Tibial nerve (tissue), 4 donors: ENCODE measurements at regions not wholly inside any gene's neighbourhood (a gene's known extent, or its start where the extent isn't known, plus 50 kb on each side); places are given as distances from the start of the nearest gene placed in this dataset.
"Not testable (repeated sequence)": the region's sequence is repeated elsewhere in the genome, so short reads cannot be mapped to it uniquely, and the experiment has no call there.

ENCODE experiments used
- DNase-seq, 2 donors: peaks; one replicate each; pipeline ENCODE4 v3.0.0-alpha.2; 2019; ENCODE audit warnings: low spot score in 2 of 2
- H3K27ac ChIP-seq, 4 donors: fragments of 200-600 bp; sonication (generic) in 3 of 4; one replicate each; pipeline ENCODE4 v1.5.1; 2017 to 2019; ENCODE audit warnings: mild to moderate bottlenecking in 1 of 4
- H3K27me3 ChIP-seq, 2 donors: fragments of 200-600 bp; sonication (generic) in 1 of 2; one replicate each; pipeline versions ENCODE4 v1.5.1 to v1.6.0; 2017 to 2019
- H3K36me3 ChIP-seq, 3 donors: fragments of 200-600 bp; sonication (generic); one replicate each; pipeline ENCODE4 v1.5.1; 2018 to 2019
- H3K4me1 ChIP-seq, 4 donors: fragments of 200-600 bp; sonication (generic) in 3 of 4; one replicate each; pipeline ENCODE4 v1.5.1; 2017 to 2019
- H3K4me3 ChIP-seq, 4 donors: fragments of 200-600 bp; sonication (generic) in 3 of 4; one replicate each; pipeline ENCODE4 v1.5.1; 2017 to 2019; ENCODE audit warnings: mild to moderate bottlenecking in 1 of 4, moderate library complexity in 1 of 4
- H3K9me3 ChIP-seq, 4 donors: fragments of 200-600 bp; sonication (generic) in 3 of 4; one replicate each; pipeline ENCODE4 v1.5.1; 2017 to 2019
- CTCF ChIP-seq, 5 experiments: fragments of 200-600 bp in 3 of 5; fragments of 450-650 bp in 2 of 5; sonication (generic) in 3 of 5; IDR thresholded peaks; one replicate each; pipeline ENCODE4 v1.5.1; 2016 to 2019; ENCODE audit warnings: antibody characterized with exemption in 5 of 5, mild to moderate bottlenecking in 3 of 5, moderate library complexity in 2 of 5
- EP300 ChIP-seq, 2 donors: sonication (generic); formaldehyde crosslinking; IDR thresholded peaks; one replicate each; pipeline ENCODE4 v1.6.1; 2017; ENCODE audit warnings: antibody characterized with exemption in 2 of 2, mild to moderate bottlenecking in 1 of 2
- POLR2A ChIP-seq, 2 donors: fragments of 450-650 bp; IDR thresholded peaks; one replicate each; pipeline ENCODE4 v1.6.1; 2017; ENCODE audit warnings: antibody characterized with exemption in 2 of 2, mild to moderate bottlenecking in 2 of 2, moderate library complexity in 2 of 2
- WGBS, 2 donors: methylation state at CpG; one replicate each; pipeline ENCODE4 v1.1.5; 2018; 5-methylcytosine and 5-hydroxymethylcytosine counted together

- no peak for TF ChIP-seq POLR2A (IDR thresholded peaks at IDR 0.05)
- no peak for TF ChIP-seq EP300 (IDR thresholded peaks at IDR 0.05)
- TF ChIP-seq CTCF (IDR thresholded peaks at IDR 0.05): no peak
- Histone ChIP-seq H3K27me3 (no peaks in the 10 kb centered on the region), H3K27ac (no peak overlapping the region), H3K36me3 (no peaks in the 10 kb centered on the region), H3K4me3 (no peak overlapping the region), H3K4me1 (no peaks in the 10 kb centered on the region), H3K9me3 (peaks cover 0 to 21% (median 0%) of the 10 kb centered on the region in 4 donors)
- 95 to 97% methylated on average over 39 to 55 of the region's 56 CpGs for WGBS, 2 donors
- DNase-seq: no peak
Measured at GRCh38 chr2:131827481-131828163, 299.9 kb downstream of the CCDC74A start.

GRCh38 chr2:131828164-131828561 is 300.5 kb downstream of the CCDC74A start:
- no peak overlapping the region for H3K4me3 ChIP-seq
- DNase-seq: no peak
- no peaks in the 10 kb centered on the region for H3K27me3 ChIP-seq
- H3K4me1 ChIP-seq: no peaks in the 10 kb centered on the region
- H3K27ac ChIP-seq: no peak overlapping the region
- peaks cover 0 to 21% (median 0%) of the 10 kb centered on the region in 4 donors for H3K9me3 ChIP-seq
- WGBS, 2 donors: 94 to 96% methylated on average over 29 to 33 of the region's 38 CpGs
- TF ChIP-seq EP300 (IDR thresholded peaks at IDR 0.05) (no peak), POLR2A (IDR thresholded peaks at IDR 0.05) (no peak), CTCF (IDR thresholded peaks at IDR 0.05) (no peak)
- no peaks in the 10 kb centered on the region for H3K36me3 ChIP-seq

GRCh38 chr2:131828633-131829455 is 301.2 kb downstream of the CCDC74A start:
- H3K36me3 ChIP-seq, H3K4me1 ChIP-seq, H3K27me3 ChIP-seq, DNase-seq, H3K4me3 ChIP-seq, H3K27ac ChIP-seq: not testable (repeated sequence)
- 94% methylated on average over 66 to 69 of the region's 72 CpGs for WGBS, 2 donors
- H3K9me3 ChIP-seq: peaks cover 0 to 21% (median 0%) of the 10 kb centered on the region in 4 donors

- not testable (repeated sequence) for DNase-seq, H3K27ac ChIP-seq, H3K36me3 ChIP-seq, H3K4me3 ChIP-seq, H3K4me1 ChIP-seq, H3K27me3 ChIP-seq
- WGBS, 2 donors: 32 to 35% methylated on average over 54 to 55 of the region's 101 CpGs
- H3K9me3 ChIP-seq: peaks cover 0 to 21% (median 0%) of the 10 kb centered on the region in 4 donors
Measured at GRCh38 chr2:131829456-131830241, 302.0 kb downstream of the CCDC74A start.

- WGBS, 2 donors: 75 to 83% methylated on average over 12 to 24 of the region's 45 CpGs
- DNase-seq, H3K27ac ChIP-seq, H3K27me3 ChIP-seq, H3K36me3 ChIP-seq, H3K4me1 ChIP-seq, H3K4me3 ChIP-seq: not testable (repeated sequence)
- peaks cover 0 to 21% (median 0%) of the 10 kb centered on the region in 4 donors for H3K9me3 ChIP-seq
Measured at GRCh38 chr2:131830242-131830945, 302.7 kb downstream of the CCDC74A start.

GRCh38 chr2:131830946-131831310 is 303.2 kb downstream of the CCDC74A start:
- DNase-seq, H3K27ac ChIP-seq, H3K4me1 ChIP-seq, H3K27me3 ChIP-seq, H3K36me3 ChIP-seq, H3K4me3 ChIP-seq: not testable (repeated sequence)
- peaks cover 0 to 21% (median 0%) of the 10 kb centered on the region in 4 donors for H3K9me3 ChIP-seq
- WGBS, 2 donors: 91 to 100% methylated on average over 6 to 8 of the region's 10 CpGs

GRCh38 chr2:131831450-131832208 is 303.9 kb downstream of the CCDC74A start:
- 72 to 76% methylated on average over 9 to 18 of the region's 25 CpGs for WGBS, 2 donors
- H3K4me3 ChIP-seq, H3K36me3 ChIP-seq, H3K27ac ChIP-seq, DNase-seq, H3K27me3 ChIP-seq, H3K4me1 ChIP-seq: not testable (repeated sequence)
- H3K9me3 ChIP-seq: peaks cover 0 to 21% (median 0%) of the 10 kb centered on the region in 4 donors

- H3K27me3 ChIP-seq, H3K4me1 ChIP-seq, H3K27ac ChIP-seq, H3K4me3 ChIP-seq, H3K36me3 ChIP-seq, DNase-seq: not testable (repeated sequence)
- peaks cover 0 to 21% (median 0%) of the 10 kb centered on the region in 4 donors for H3K9me3 ChIP-seq
- WGBS, 2 donors: 89 to 93% methylated on average over 3 to 9 of the region's 10 CpGs
Measured at GRCh38 chr2:131832209-131832780, 304.6 kb downstream of the CCDC74A start.

GRCh38 chr2:131832917-131833316 is 305.2 kb downstream of the CCDC74A start:
- H3K27me3 ChIP-seq, H3K4me1 ChIP-seq, H3K36me3 ChIP-seq, H3K27ac ChIP-seq, H3K4me3 ChIP-seq, DNase-seq: not testable (repeated sequence)
- peaks cover 0 to 16% (median 0%) of the 10 kb centered on the region in 4 donors for H3K9me3 ChIP-seq
- WGBS, 2 donors: 40 to 58% methylated on average over 1 to 2 of the region's 4 CpGs
